HepG2 (cell line): ENCODE measurements at regions not wholly inside any gene's neighbourhood (a gene's known extent, or its start where the extent isn't known, plus 50 kb on each side); places are given as distances from the start of the nearest gene placed in this dataset.

Experiments used
- ATAC-seq: fragments of 200-7000 bp; cut with Tn5 transposase; 3 replicates; pipeline ENCODE4 v1.9.1; 2020; ENCODE audit warnings: mild to moderate bottlenecking, moderate library complexity
- BruUV-seq: library from RNA; stranded (reverse); fragments of 400-500 nt; replicated peaks from 2 replicates; lab custom pipeline; 2021; lab: Mats Ljungman, UMichigan
- CTCF ChIA-PET: fragments of 300-600 bp; formaldehyde crosslinking; extraction: SDS; loops from one replicate; lab custom pipeline; 2021; ENCODE audit warnings: low total read pairs, inconsistent platforms, low intra/inter-chr PET ratio; lab: Yijun Ruan, JAX
- POLR2A ChIA-PET: fragments of 350-600 bp; sonication (Branson Sonifier 250); formaldehyde crosslinking; loops from one replicate; lab custom pipeline; 2020; ENCODE audit warnings: antibody characterized with exemption, inconsistent platforms; lab: Yijun Ruan, JAX
- DNase-seq: peaks from one replicate; pipeline ENCODE4 v3.0.0-alpha.2; 2015; ENCODE audit warnings: low spot score
- FAIRE-seq: peaks from 3 replicates; lab custom pipeline; 2011; peaks lifted over from hg19 to GRCh38; lab: Jason Lieb, UNC
- H2AFZ ChIP-seq: one replicate; pipeline ENCODE4 v1.6.1; 2011; ENCODE audit warnings: low read length, inconsistent platforms
- H3K27ac ChIP-seq: fragments of 300-600 bp; 3 replicates; pipeline ENCODE4 v1.8.0; 2011; ENCODE audit warnings: mixed run types, mild to moderate bottlenecking, mixed read lengths, low read length, inconsistent platforms; ENCODE audit not compliant: insufficient read depth; ENCODE audit errors: extremely low read length
- H3K27me3 ChIP-seq, 2 experiments: fragments of 200-600 bp in 1 of 2; 2 replicates in 1 of 2; 3 replicates in 1 of 2; pipeline versions ENCODE4 v1.6.0 to v1.8.0; 2011; ENCODE audit warnings: low read length in 2 of 2, mild to moderate bottlenecking in 2 of 2, moderate library complexity in 2 of 2, inconsistent platforms in 1 of 2; ENCODE audit not compliant: insufficient read depth in 2 of 2, control insufficient read depth in 1 of 2
- H3K36me3 ChIP-seq, 2 experiments: fragments of 200-600 bp in 1 of 2; replicated peaks in 1 of 2; 2 replicates in 1 of 2; 3 replicates in 1 of 2; pipeline versions ENCODE4 v1.5.1 to v1.8.0; 2011; ENCODE audit warnings: low read length in 2 of 2, inconsistent platforms in 1 of 2; ENCODE audit not compliant: insufficient read depth in 2 of 2, control insufficient read depth in 1 of 2
- H3K4me1 ChIP-seq: 2 replicates; pipeline ENCODE4 v1.5.1; 2012; ENCODE audit warnings: low read length, inconsistent platforms; ENCODE audit not compliant: insufficient read depth
- H3K4me2 ChIP-seq: 2 replicates; pipeline ENCODE4 v1.6.0; 2011; ENCODE audit warnings: low read depth, low read length, inconsistent platforms
- H3K4me3 ChIP-seq, 3 experiments: fragments of 200-600 bp in 1 of 3; sonication (generic), shearing (Covaris generic) in 1 of 3; replicated peaks in 1 of 3; 2 replicates each; pipeline ENCODE4 v1.5.1; 2011 to 2016; ENCODE audit warnings: low read length in 3 of 3, inconsistent platforms in 2 of 3, low read depth in 2 of 3, mild to moderate bottlenecking in 2 of 3, control low read depth in 1 of 3, mixed read lengths in 1 of 3; ENCODE audit not compliant: insufficient read depth in 1 of 3
- H3K79me2 ChIP-seq: one replicate; pipeline ENCODE4 v1.6.1; 2011; ENCODE audit warnings: low read length, inconsistent platforms; ENCODE audit not compliant: insufficient read depth
- H3K9ac ChIP-seq: 2 replicates; pipeline ENCODE4 v1.6.0; 2011; ENCODE audit warnings: mild to moderate bottlenecking, low read depth, low read length, inconsistent platforms; ENCODE audit not compliant: insufficient read depth
- H3K9me3 ChIP-seq: 2 replicates; pipeline ENCODE4 v1.5.1; 2012; ENCODE audit warnings: mild to moderate bottlenecking, low read length
- H4K20me1 ChIP-seq: 2 replicates; pipeline ENCODE4 v1.6.0; 2011; ENCODE audit warnings: inconsistent platforms, mild to moderate bottlenecking, low read length, moderate library complexity; ENCODE audit not compliant: insufficient read depth
- AKAP8 ChIP-seq: sonication (generic); formaldehyde crosslinking; IDR thresholded peaks from 2 replicates; pipeline ENCODE4 v1.5.1; 2020; ENCODE audit warnings: mild to moderate bottlenecking, missing genetic modification reagents
- FIP1L1 ChIP-seq: fragments of 200-400 bp; formaldehyde crosslinking; IDR thresholded peaks from 2 replicates; pipeline ENCODE4 v1.6.1; 2018; ENCODE audit warnings: low read depth, mild to moderate bottlenecking, low read length, moderate library complexity, borderline replicate concordance; ENCODE audit not compliant: insufficient read depth
- FOXM1 ChIP-seq: sonication (generic); formaldehyde crosslinking; IDR thresholded peaks from 2 replicates; pipeline ENCODE4 v1.5.0; 2020; ENCODE audit warnings: missing genetic modification reagents
- ONECUT2 ChIP-seq: sonication (generic); formaldehyde crosslinking; IDR thresholded peaks from 2 replicates; pipeline ENCODE4 v1.4.0; 2020; ENCODE audit warnings: missing genetic modification reagents
- SIN3B ChIP-seq: fragments of 150-350 bp; IDR thresholded peaks from 2 replicates; pipeline ENCODE4 v1.6.1; 2014; ENCODE audit warnings: low read length
- ZNF614 ChIP-seq: IDR thresholded peaks from 2 replicates; pipeline ENCODE4 v1.6.1; 2018; ENCODE audit warnings: missing biosample characterization, missing genetic modification reagents, inconsistent platforms, borderline replicate concordance
- ZNF788 ChIP-seq: sonication (generic); formaldehyde crosslinking; IDR thresholded peaks from 2 replicates; pipeline ENCODE4 v1.5.0; 2020; ENCODE audit warnings: mild to moderate bottlenecking, missing genetic modification reagents, borderline replicate concordance
- ZNF816 ChIP-seq: sonication (generic); formaldehyde crosslinking; IDR thresholded peaks from 2 replicates; pipeline ENCODE4 v1.8.0; 2022; ENCODE audit warnings: missing genetic modification reagents, mild to moderate bottlenecking, borderline replicate concordance
- WGBS: methylation state at CpG from one replicate; pipeline ENCODE4 v1.1.6; 2017; ENCODE audit warnings: low lambda C conversion rate; 5-methylcytosine and 5-hydroxymethylcytosine counted together
- in situ Hi-C: cut with HindIII; loops from 2 replicates; pipeline ENCODE4 v1.10.0; 2017; ENCODE audit warnings: low pct_unique_long_range_greater_than_20kb; ENCODE audit not compliant: extremely low pct_ligation_motif_present
- intact Hi-C: fragments of 100-400 bp; cut with micrococcal nuclease; formaldehyde crosslinking; loops from one replicate; pipeline ENCODE4 v1.10.0; 2022; ENCODE audit not compliant: unreplicated experiment
- TF ChIP-seq, protein P1 (sequence below), 2 experiments: fragments of 450-650 bp in 1 of 2; sonication (generic) in 1 of 2; formaldehyde crosslinking in 1 of 2; IDR thresholded peaks; 2 replicates each; pipeline versions ENCODE4 v1.6.1 to v1.8.0; 2016 to 2022; ENCODE audit warnings: antibody characterized with exemption in 1 of 2, mild to moderate bottlenecking in 1 of 2, missing genetic modification reagents in 1 of 2
- TF ChIP-seq, protein P2 (sequence below): sonication (generic); formaldehyde crosslinking; IDR thresholded peaks from 2 replicates; pipeline ENCODE4 v1.5.0; 2020; ENCODE audit warnings: missing genetic modification reagents

DNA sequence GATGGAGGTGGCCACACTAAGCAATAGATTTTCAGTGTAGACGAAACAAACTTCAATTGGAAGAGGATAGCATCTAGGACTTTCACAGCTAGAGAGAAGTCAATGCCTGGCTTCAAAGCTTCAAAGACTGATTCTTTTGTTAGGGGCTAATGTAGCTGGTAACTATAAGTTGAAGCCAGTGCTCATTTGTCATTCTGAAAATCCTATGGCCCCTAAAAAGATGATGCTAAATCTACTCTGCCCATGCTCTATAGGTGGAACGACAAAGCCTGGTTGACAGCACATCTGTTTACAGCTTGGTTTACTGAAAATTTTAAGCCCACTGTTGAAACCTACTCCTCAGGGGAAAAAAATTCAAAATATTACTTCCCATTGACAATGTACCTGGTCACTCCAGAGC lies 226.7 kb downstream of the BCAS1 start:
- ChIA-PET CTCF (no interaction called here), POLR2A (interaction anchor here (1.4 kb wide), 1 partner anchor 43 kb away, joined by 3 read pairs; no protein-coding TSS in a partner anchor)
- 87% methylated on average over 2 of the region's 2 CpGs for WGBS
- no peaks in the 10 kb centered on the region for H4K20me1 ChIP-seq
- ATAC-seq, result no peak
- no peak for DNase-seq
- H3K27me3 ChIP-seq, result no peaks in the 10 kb centered on the region; a peak in 1 of 5 replicates
- in situ Hi-C loops, result no loop called here
- H3K27ac ChIP-seq, result no peak overlapping the region
- H3K4me2 ChIP-seq, result no peak overlapping the region
- FAIRE-seq, result no peak
- intact Hi-C loops, result no loop called here
- no peak overlapping the region for H3K4me3 ChIP-seq
- no peaks in the 10 kb centered on the region for H3K79me2 ChIP-seq
- BruUV-seq, result no TSS peak
- TF ChIP-seq ZNF788 (CRISPR knock-in tag) (no peak), ONECUT2 (CRISPR knock-in tag) (no peak), SIN3B (no peak), FIP1L1 (no peak), FOXM1 (no peak), ZNF614 (CRISPR knock-in tag) (no peak), ZNF816 (CRISPR knock-in tag) (no peak), AKAP8 (CRISPR knock-in tag) (no peak)
- TF ChIP-seq, protein P1, sequence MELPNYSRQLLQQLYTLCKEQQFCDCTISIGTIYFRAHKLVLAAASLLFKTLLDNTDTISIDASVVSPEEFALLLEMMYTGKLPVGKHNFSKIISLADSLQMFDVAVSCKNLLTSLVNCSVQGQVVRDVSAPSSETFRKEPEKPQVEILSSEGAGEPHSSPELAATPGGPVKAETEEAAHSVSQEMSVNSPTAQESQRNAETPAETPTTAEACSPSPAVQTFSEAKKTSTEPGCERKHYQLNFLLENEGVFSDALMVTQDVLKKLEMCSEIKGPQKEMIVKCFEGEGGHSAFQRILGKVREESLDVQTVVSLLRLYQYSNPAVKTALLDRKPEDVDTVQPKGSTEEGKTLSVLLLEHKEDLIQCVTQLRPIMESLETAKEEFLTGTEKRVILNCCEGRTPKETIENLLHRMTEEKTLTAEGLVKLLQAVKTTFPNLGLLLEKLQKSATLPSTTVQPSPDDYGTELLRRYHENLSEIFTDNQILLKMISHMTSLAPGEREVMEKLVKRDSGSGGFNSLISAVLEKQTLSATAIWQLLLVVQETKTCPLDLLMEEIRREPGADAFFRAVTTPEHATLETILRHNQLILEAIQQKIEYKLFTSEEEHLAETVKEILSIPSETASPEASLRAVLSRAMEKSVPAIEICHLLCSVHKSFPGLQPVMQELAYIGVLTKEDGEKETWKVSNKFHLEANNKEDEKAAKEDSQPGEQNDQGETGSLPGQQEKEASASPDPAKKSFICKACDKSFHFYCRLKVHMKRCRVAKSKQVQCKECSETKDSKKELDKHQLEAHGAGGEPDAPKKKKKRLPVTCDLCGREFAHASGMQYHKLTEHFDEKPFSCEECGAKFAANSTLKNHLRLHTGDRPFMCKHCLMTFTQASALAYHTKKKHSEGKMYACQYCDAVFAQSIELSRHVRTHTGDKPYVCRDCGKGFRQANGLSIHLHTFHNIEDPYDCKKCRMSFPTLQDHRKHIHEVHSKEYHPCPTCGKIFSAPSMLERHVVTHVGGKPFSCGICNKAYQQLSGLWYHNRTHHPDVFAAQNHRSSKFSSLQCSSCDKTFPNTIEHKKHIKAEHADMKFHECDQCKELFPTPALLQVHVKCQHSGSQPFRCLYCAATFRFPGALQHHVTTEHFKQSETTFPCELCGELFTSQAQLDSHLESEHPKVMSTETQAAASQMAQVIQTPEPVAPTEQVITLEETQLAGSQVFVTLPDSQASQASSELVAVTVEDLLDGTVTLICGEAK (IDR thresholded peaks at IDR 0.05), result no peak
- TF ChIP-seq, protein P1 (CRISPR knock-in tag; IDR thresholded peaks at IDR 0.05), result no peak
- TF ChIP-seq, protein P2, sequence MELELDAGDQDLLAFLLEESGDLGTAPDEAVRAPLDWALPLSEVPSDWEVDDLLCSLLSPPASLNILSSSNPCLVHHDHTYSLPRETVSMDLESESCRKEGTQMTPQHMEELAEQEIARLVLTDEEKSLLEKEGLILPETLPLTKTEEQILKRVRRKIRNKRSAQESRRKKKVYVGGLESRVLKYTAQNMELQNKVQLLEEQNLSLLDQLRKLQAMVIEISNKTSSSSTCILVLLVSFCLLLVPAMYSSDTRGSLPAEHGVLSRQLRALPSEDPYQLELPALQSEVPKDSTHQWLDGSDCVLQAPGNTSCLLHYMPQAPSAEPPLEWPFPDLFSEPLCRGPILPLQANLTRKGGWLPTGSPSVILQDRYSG (CRISPR knock-in tag), result no peak
- no peak overlapping the region for H3K9ac ChIP-seq
- no peaks in the 10 kb centered on the region for H3K9me3 ChIP-seq
- no peaks in the 10 kb centered on the region for H3K36me3 ChIP-seq
- H2AFZ ChIP-seq, result no peak overlapping the region
- peaks cover 33% of the 10 kb centered on the region for H3K4me1 ChIP-seq
